GM10248 (cell line): ENCODE measurements at regions not wholly inside any gene's neighbourhood (a gene's known extent, or its start where the extent isn't known, plus 50 kb on each side); places are given as distances from the start of the nearest gene placed in this dataset.

ENCODE experiments used
- CTCF ChIA-PET: fragments of 300-600 bp; sonication (Branson Sonifier 250); formaldehyde crosslinking; extraction: SDS; loops from one replicate; lab custom pipeline; 2021; ENCODE audit warnings: antibody characterized with exemption; lab: Yijun Ruan, JAX
- POLR2A ChIA-PET: fragments of 350-650 bp; sonication (Branson Sonifier 250); formaldehyde crosslinking; extraction: SDS; loops from one replicate; lab custom pipeline; 2020; ENCODE audit warnings: antibody characterized with exemption; lab: Yijun Ruan, JAX
- DNase-seq: peaks from one replicate; pipeline ENCODE4 v3.0.0; 2012; ENCODE audit errors: extremely low spot score
- CTCF ChIP-seq: IDR thresholded peaks from 2 replicates; pipeline ENCODE4 v1.5.1; 2012; ENCODE audit warnings: mild to moderate bottlenecking, low read depth; ENCODE audit errors: extremely low read depth, missing control alignments, control extremely low read depth

- POLR2A ChIA-PET = no interaction called here
- no peak for TF ChIP-seq CTCF
- no peak for DNase-seq
- CTCF ChIA-PET = interaction anchor here (1.2 kb wide), 1 partner anchor 155 kb away, joined by 3 read pairs; no protein-coding TSS in a partner anchor
Measured at GRCh38 chr12:132407992-132408391, 78.6 kb upstream of the GALNT9 start.

- no peak for DNase-seq
- ChIA-PET CTCF (interaction anchor here (1.2 kb wide), 1 partner anchor 155 kb away, joined by 3 read pairs; no protein-coding TSS in a partner anchor), POLR2A (no interaction called here)
- TF ChIP-seq CTCF = no peak
Measured at GRCh38 chr12:132407451-132407961, 78.1 kb upstream of the GALNT9 start.

GRCh38 chr12:132406493-132407450 lies 77.4 kb upstream of the GALNT9 start:
- DNase-seq = no peak
- POLR2A ChIA-PET = no interaction called here
- no peak for TF ChIP-seq CTCF
- CTCF ChIA-PET = interaction anchor here (1.2 to 2.9 kb wide), 2 partner anchors 8 to 156 kb away, joined by 3 to 8 read pairs; no protein-coding TSS in a partner anchor

- TF ChIP-seq CTCF = no peak
- POLR2A ChIA-PET = no interaction called here
- CTCF ChIA-PET = interaction anchor here (2.9 kb wide), 1 partner anchor 9 kb away, joined by 8 read pairs; no protein-coding TSS in a partner anchor
- DNase-seq = no peak
Measured at GRCh38 chr12:132405742-132406251, 76.4 kb upstream of the GALNT9 start.

GRCh38 chr12:132404951-132405741 lies 75.8 kb upstream of the GALNT9 start:
- ChIA-PET POLR2A (no interaction called here), CTCF (interaction anchor here (2.9 kb wide), 1 partner anchor 10 kb away, joined by 8 read pairs; no protein-coding TSS in a partner anchor)
- TF ChIP-seq CTCF = no peak
- DNase-seq = no peak
